ENCODE measurements at regions not wholly inside any gene's neighbourhood (a gene's known extent, or its start where the extent isn't known, plus 50 kb on each side); places are given as distances from the start of the nearest gene placed in this dataset.

DNA sequence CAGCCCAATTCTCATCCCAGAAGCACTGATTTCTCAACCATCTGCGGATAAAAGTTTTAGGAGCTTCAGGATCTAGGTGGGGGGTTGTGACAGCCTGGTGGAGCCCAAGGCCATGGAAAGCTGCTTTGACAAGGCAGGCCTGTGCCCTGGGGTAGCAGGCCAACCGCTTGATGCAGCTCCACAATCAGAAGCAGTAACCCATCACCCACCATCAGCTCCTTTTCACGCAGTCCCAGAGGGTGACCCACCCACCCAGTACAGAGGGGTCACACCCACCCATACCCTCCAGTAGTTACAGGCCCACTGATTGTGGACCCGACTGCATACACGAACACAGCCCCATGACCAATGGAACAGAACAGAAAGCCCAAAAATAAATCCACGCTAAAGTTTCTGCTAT lies 253.9 kb downstream of the AHR start:
- no peak for TF ChIP-seq CTCF (conservative IDR thresholded peaks at IDR 0.05; ENCODE audit: low read depth, low read length)
- no peak for DNase-seq (ENCODE audit: low read depth)
- no peak overlapping the region for H3K4me3 ChIP-seq (ENCODE audit: low read length)

DNA sequence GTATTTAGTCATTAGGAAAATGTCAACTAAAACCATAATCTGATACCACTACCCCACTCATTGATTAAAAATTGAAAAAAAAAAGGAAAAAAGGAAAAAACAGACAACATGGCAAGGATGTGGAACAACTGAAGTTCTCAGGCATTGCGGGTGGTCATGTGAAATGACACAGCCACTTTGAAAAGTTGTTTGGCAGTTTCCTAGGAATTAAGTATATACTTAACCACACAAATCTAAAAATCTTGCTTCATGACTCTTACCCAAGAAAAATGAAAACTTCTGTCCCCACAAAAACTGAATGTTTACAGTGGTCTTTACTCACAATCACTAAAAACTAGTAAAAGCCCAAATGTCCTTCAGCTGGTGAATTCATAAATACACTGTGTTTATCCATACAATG lies 254.5 kb downstream of the AHR start:
- no peak overlapping the region for H3K4me3 ChIP-seq (ENCODE audit: low read length)
- no peak for DNase-seq (ENCODE audit: low read depth)
- no peak for TF ChIP-seq CTCF (conservative IDR thresholded peaks at IDR 0.05; ENCODE audit: low read depth, low read length)

GRCh38 chr7:17554341-17555015 lies 256.0 kb downstream of the AHR start:
- no peak for DNase-seq (ENCODE audit: low read depth)
- no peak for TF ChIP-seq CTCF (conservative IDR thresholded peaks at IDR 0.05; ENCODE audit: low read depth, low read length)

GRCh38 chr7:17556247-17556956 lies 257.9 kb downstream of the AHR start:
- H3K4me3 ChIP-seq (ENCODE audit: low read length): no peak overlapping the region
- no peak for TF ChIP-seq CTCF (conservative IDR thresholded peaks at IDR 0.05; ENCODE audit: low read depth, low read length)
- no peak for DNase-seq (ENCODE audit: low read depth)

More at GRCh38 chr7:17554341-17555015, 256.0 kb downstream of the AHR start:
- no peak overlapping the region for H3K4me3 ChIP-seq (ENCODE audit: low read length)

DNA sequence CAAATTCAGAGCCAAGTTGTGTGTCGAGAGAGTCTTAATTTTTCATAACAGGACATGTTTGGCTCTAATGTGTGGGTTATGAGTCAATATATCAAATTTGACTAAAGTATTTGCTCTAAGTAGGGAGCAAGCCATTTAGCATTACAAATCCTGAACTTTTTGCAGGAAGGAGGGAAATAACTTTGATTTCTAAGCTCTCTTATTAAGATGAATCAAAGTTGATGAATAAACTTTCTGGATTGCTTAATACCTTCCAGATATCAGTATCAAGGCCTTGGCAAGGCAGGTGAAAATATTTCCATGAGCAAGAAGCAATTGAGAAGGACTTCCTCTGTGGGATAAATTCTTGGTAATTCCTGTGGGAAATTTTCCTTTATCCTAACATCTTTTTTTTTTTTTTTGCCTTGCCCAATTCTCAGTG lies 258.8 kb downstream of the AHR start:
- H3K4me3 ChIP-seq (ENCODE audit: low read length): no peak overlapping the region
- no peak for TF ChIP-seq CTCF (conservative IDR thresholded peaks at IDR 0.05; ENCODE audit: low read depth, low read length)
- peak; percentile 68 for DNase-seq (ENCODE audit: low read depth)

DNA sequence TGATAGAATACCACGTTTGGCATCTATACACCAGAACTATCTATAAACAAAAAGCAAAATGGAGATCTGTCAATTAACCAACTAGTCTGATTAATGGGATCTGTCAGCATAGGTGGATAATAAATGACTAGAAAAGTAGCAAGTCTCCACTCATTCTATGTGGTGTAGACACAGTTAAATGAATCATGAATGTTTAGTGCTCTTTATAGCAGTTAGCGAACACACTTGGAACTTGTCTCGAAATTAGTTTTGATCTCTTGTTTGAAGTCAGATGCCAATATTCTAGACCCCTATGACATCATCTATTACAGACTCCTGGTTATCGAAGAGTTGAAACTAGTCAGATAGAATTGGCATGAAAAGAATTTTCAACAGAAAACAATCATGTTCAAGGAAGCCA lies 259.7 kb downstream of the AHR start:
- TF ChIP-seq CTCF (conservative IDR thresholded peaks at IDR 0.05; ENCODE audit: low read depth, low read length): no peak
- no peak for DNase-seq (ENCODE audit: low read depth)
- no peak overlapping the region for H3K4me3 ChIP-seq (ENCODE audit: low read length)

Measured in retinal pigment epithelial cell (primary cell).